HG03060 (cell line): ENCODE measurements at regions not wholly inside any gene's neighbourhood (a gene's known extent, or its start where the extent isn't known, plus 50 kb on each side); places are given as distances from the start of the nearest gene placed in this dataset.
A peak's percentile ranks its signal among the peaks of the same experiment; 100 is the strongest.

Experiments
- ATAC-seq: cut with Tn5 transposase; IDR thresholded peaks from one replicate; pipeline ENCODE4 v1.9.1; 2021; ENCODE audit warnings: low read depth, moderate number of reproducible peaks; ENCODE audit not compliant: unreplicated experiment

GRCh38 chr15:31799715-31800321 lies 230.5 kb upstream of the CHRNA7 start:
- peak; percentile 88 for ATAC-seq

GRCh38 chr15:31801152-31801551 lies 229.2 kb upstream of the CHRNA7 start:
- no peak for ATAC-seq

GRCh38 chr15:31802761-31803160 lies 227.6 kb upstream of the CHRNA7 start:
- no peak for ATAC-seq

- no peak for ATAC-seq
Measured at GRCh38 chr15:31803388-31803884, 226.9 kb upstream of the CHRNA7 start.

- ATAC-seq, result no peak
Measured at GRCh38 chr15:31805090-31805662, 225.1 kb upstream of the CHRNA7 start.

- ATAC-seq, result no peak
Measured at GRCh38 chr15:31806106-31806505, 224.2 kb upstream of the CHRNA7 start.

- ATAC-seq, result no peak
Measured at GRCh38 chr15:31811641-31812040, 218.7 kb upstream of the CHRNA7 start.

GRCh38 chr15:31814082-31814481 lies 216.2 kb upstream of the CHRNA7 start:
- no peak for ATAC-seq

- ATAC-seq, result no peak
Measured at GRCh38 chr15:31815411-31816155, 214.7 kb upstream of the CHRNA7 start.

- no peak for ATAC-seq
Measured at GRCh38 chr15:31822463-31822862, 207.9 kb upstream of the CHRNA7 start.

GRCh38 chr15:31824024-31824423 lies 206.3 kb upstream of the CHRNA7 start:
- no peak for ATAC-seq

- no peak for ATAC-seq
Measured at GRCh38 chr15:31828594-31828993, 201.7 kb upstream of the CHRNA7 start.

GRCh38 chr15:31830591-31830990 lies 199.7 kb upstream of the CHRNA7 start:
- ATAC-seq, result no peak

GRCh38 chr15:31831596-31831995 lies 198.7 kb upstream of the CHRNA7 start:
- ATAC-seq, result no peak

GRCh38 chr15:31834654-31835053 lies 195.7 kb upstream of the CHRNA7 start:
- ATAC-seq, result no peak

- no peak for ATAC-seq
Measured at GRCh38 chr15:31839388-31839787, 190.9 kb upstream of the CHRNA7 start.

GRCh38 chr15:31840849-31841476 lies 189.4 kb upstream of the CHRNA7 start:
- ATAC-seq, result no peak

- ATAC-seq, result no peak
Measured at GRCh38 chr15:31842532-31843195, 187.7 kb upstream of the CHRNA7 start.

GRCh38 chr15:31843426-31844055 lies 186.8 kb upstream of the CHRNA7 start:
- no peak for ATAC-seq

- no peak for ATAC-seq
Measured at GRCh38 chr15:31845791-31846190, 184.5 kb upstream of the CHRNA7 start.
